Thyroid gland (tissue), 4 donors: ENCODE measurements at regions not wholly inside any gene's neighbourhood (a gene's known extent, or its start where the extent isn't known, plus 50 kb on each side); places are given as distances from the start of the nearest gene placed in this dataset.

ENCODE experiments used
- CTCF ChIP-seq, 6 experiments: fragments of 200-600 bp in 3 of 6; fragments of 450-650 bp in 3 of 6; sonication (generic) in 3 of 6; IDR thresholded peaks; one replicate each; pipeline ENCODE4 v1.5.1; 2016 to 2019; ENCODE audit warnings: antibody characterized with exemption in 6 of 6, mild to moderate bottlenecking in 2 of 6, inconsistent platforms in 1 of 6, moderate library complexity in 1 of 6
- POLR2A ChIP-seq, 2 donors: fragments of 450-650 bp; IDR thresholded peaks; one replicate each; pipeline ENCODE4 v1.6.1; 2017; ENCODE audit warnings: antibody characterized with exemption in 2 of 2, mild to moderate bottlenecking in 2 of 2, moderate library complexity in 1 of 2

GRCh38 chr5:90158131-90158530 is 251.4 kb downstream of the CETN3 start:
- TF ChIP-seq CTCF (IDR thresholded peaks at IDR 0.05) (no peak), POLR2A (IDR thresholded peaks at IDR 0.05) (no peak)
